ENCODE measurements at regions not wholly inside any gene's neighbourhood (a gene's known extent, or its start where the extent isn't known, plus 50 kb on each side); places are given as distances from the start of the nearest gene placed in this dataset.

- TF ChIP-seq REST (IDR thresholded peaks at IDR 0.05; ENCODE audit: unreplicated experiment) (no peak), ETS1 (IDR thresholded peaks at IDR 0.05) (no peak), EZH2phosphoT487 (IDR thresholded peaks at IDR 0.05; ENCODE audit: unreplicated experiment) (no peak), STAT1 (IDR thresholded peaks at IDR 0.05; ENCODE audit: unreplicated experiment) (no peak), EZH2 (IDR thresholded peaks at IDR 0.05; ENCODE audit: low read depth, unreplicated experiment) (no peak), ZNF331 (CRISPR knock-in tag; IDR thresholded peaks at IDR 0.05; ENCODE audit: low read depth) (no peak), POLR2AphosphoS5 (IDR thresholded peaks at IDR 0.05; ENCODE audit: low read depth) (no peak), ZNF114 (CRISPR knock-in tag; IDR thresholded peaks at IDR 0.05) (no peak), JUNB (IDR thresholded peaks at IDR 0.05; ENCODE audit: unreplicated experiment) (no peak), CREB1 (CRISPR knock-in tag; IDR thresholded peaks at IDR 0.05; ENCODE audit: low read depth) (no peak)
Measured at GRCh38 chr10:130403153-130404075, 267.2 kb downstream of the GLRX3 start (continued).

- Histone ChIP-seq H3K27me3 (ENCODE audit: insufficient read depth) (no peaks in the 10 kb centered on the region), H3K4me2 (no peak overlapping the region), H3K79me2 (replicated peaks; ENCODE audit: insufficient read depth) (no peaks in the 10 kb centered on the region), H3K4me3 (no peak overlapping the region), H3K36me3 (ENCODE audit: insufficient read depth) (no peaks in the 10 kb centered on the region), H3F3A (replicated peaks; ENCODE audit: low read depth) (no peaks in the 10 kb centered on the region), H3K9me2 (ENCODE audit: insufficient read depth) (no peaks in the 10 kb centered on the region), H4K20me1 (replicated peaks; ENCODE audit: insufficient read depth) (no peaks in the 10 kb centered on the region), H3K4me1 (ENCODE audit: insufficient read depth) (no peaks in the 10 kb centered on the region), H3K27ac (ENCODE audit: low read depth) (no peak overlapping the region), H2AFZ (no peak overlapping the region)
- no peaks in the 10 kb centered on the region for H3K4me1 Mint-ChIP-seq
- H3K36me3 Mint-ChIP-seq (ENCODE audit: low read depth) = peaks cover 44% of the 10 kb centered on the region
- no peak overlapping the region for H3K27ac Mint-ChIP-seq
- peaks cover 9% of the 10 kb centered on the region for H3K27me3 Mint-ChIP-seq (ENCODE audit: insufficient read depth, low read depth, poor library complexity)
- H3K9me3 Mint-ChIP-seq = peaks cover 94% of the 10 kb centered on the region
- DNase-seq (ENCODE audit: low spot score) (no peak), ATAC-seq (no peak)
- no peak for TF ChIP-seq ETS1 (IDR thresholded peaks at IDR 0.05)
- no peak for TF ChIP-seq ZNF114 (CRISPR knock-in tag; IDR thresholded peaks at IDR 0.05)
- no peak for TF ChIP-seq EZH2phosphoT487 (IDR thresholded peaks at IDR 0.05; ENCODE audit: unreplicated experiment)
- TF ChIP-seq EZH2 (IDR thresholded peaks at IDR 0.05; ENCODE audit: low read depth, unreplicated experiment) = no peak
- TF ChIP-seq POLR2AphosphoS5 (IDR thresholded peaks at IDR 0.05; ENCODE audit: low read depth) = no peak
- TF ChIP-seq STAT1 (IDR thresholded peaks at IDR 0.05; ENCODE audit: unreplicated experiment) = no peak
- no peak for TF ChIP-seq CTCF (conservative IDR thresholded peaks at IDR 0.05; ENCODE audit: low read depth in 2 of 2)
- H3K4me3 Mint-ChIP-seq = no peak overlapping the region
Measured at GRCh38 chr10:130404476-130405055, 268.4 kb downstream of the GLRX3 start.

Measured in GM23338 (cell line).